CD4-positive, alpha-beta T cell treated with Interleukin-15 for 4 hours (primary cell): ENCODE measurements at regions not wholly inside any gene's neighbourhood (a gene's known extent, or its start where the extent isn't known, plus 50 kb on each side); places are given as distances from the start of the nearest gene placed in this dataset.

Source experiments
- DNase-seq: peaks from one replicate; pipeline ENCODE4 v3.0.0-alpha.2; 2020; ENCODE audit warnings: low spot score

DNA sequence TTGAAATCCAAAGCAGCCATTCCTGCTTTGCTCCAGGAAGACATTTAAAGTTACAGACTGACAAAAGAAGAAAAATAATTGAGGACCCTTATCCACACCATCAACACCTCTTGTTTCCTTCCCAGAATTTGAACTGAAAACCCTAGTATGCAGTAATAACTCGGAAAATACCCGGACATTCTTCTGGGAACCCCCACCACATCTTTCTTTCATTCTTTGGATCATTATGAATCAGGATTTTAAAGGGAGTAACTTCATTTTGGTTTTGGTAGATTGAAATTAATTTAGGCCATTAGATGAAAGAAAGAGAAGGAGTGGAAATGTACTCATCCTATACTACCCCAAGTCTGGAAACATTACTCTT lies 213.8 kb upstream of the MARCKS start:
- DNase-seq, result no peak

DNA sequence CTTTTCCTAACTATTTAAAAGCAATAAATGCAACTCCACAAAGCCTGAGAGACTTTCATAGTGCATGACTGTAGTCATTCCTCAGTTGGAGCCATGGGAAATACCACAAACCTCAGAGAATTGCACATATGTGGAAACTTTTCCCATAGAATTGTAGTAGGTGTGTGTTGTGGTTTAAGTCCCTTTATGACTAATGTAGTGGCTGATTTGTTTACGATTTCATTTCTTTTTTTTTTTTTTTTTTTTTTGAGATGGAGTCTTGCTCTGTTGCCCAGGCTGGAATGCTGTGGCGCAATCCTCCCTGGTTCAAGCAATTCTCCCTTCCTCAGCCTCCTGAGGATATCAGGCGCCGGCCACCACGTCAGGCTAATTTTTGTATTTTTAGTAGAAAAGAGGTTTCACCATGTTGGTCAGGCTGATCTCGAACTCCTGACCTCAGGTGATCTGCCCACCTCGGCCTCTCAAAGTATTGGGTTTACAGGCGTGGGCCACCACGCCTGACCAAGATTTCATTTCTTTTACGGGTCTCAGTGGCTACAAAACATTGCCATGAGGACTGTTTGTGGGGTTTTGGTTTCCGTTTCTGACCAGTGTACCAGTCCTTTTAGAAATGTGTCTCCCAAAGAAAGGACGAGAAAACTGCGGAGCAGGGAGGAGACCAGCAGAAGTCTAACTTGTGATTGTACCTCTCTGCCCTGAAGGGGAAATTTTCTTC lies 212.1 kb upstream of the MARCKS start:
- no peak for DNase-seq

DNA sequence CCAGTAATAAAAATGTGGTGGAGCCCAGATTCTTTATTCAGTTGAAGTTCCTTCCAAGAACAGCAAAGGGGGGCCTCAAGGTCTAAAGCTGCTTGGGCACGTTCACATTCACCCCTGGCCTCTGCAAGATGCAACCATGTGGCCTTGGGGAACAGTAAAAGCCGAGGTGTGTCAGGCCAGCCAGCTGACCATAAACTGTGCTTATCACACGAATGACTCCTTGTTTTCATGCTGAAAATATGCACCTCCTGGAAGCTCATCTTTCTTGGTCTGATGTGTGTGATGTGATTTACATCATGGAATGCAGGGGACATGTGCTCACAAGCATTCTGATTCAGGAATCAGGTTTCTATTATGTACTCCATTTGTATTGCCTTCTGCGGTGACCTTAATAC lies 211.6 kb upstream of the MARCKS start:
- no peak for DNase-seq

DNA sequence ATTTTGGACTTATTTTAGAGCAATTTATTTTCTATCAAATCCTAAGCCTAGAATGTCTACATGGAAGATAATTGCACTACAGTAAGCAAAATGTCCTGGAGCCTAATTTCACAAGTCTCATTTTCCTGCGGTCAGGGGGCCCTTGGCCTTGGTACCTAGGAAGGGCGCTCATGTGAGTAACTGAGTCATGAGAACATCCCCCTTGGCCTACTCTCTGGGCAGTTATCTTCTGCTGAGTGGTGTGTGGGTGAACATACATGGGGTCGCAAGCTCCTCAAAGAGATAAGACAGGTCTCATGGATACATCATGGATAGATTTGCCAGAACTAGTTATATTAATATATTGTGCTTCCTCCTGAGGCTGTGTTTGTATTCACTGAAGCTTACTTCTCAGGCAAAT lies 211.2 kb upstream of the MARCKS start:
- DNase-seq, result no peak

DNA sequence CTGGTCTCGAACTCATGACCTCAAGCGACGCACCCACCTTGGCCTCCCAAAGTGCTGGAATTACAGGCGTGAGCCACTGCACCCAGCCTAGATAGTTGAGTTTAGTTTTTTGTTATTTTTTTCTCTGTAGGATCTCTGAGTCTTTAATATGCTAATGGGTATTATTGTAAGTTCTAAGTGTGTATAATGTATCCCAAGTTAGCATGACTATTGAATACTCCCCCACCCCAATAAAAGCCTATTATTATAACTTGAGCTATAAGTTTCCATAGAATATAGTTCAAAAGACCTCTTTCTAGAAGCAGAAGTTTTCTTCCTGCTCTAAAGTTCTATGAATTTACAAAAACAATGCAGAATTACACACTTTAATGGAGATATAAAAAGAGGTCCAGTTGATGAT lies 210.4 kb upstream of the MARCKS start:
- no peak for DNase-seq

DNA sequence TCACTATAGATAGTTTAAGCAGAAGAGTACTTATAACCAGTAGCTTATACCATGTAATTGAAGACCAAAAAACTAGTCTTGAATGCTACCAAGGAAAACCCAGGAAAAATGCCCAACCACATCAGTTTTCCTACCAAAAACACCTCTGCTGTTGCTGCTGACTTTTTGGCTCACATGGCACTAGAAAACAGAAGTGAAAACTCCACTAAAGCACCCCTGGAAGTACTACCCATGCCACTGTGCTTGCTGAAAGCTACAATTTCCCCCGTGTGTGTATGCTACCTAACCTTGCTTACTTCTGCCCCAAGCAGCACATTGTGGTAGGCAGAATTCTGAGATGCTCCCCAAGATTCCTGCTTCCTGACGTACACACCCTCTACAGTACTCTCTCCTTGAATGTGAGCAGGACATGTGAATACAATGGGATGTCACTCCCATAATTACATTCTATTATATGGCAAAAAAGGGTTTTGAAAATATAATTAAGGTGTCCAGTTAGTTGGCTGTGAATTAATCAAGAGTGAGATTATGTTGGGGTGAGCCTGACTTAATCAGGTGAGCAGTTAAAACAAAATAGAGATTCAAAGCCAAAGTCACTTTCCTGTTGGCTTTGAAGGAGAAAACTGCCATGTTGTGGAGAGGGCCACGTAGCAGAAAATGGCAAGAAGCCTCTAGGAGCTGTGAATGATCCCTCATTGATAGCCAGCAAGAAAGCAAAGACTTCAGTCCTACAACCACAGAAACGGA lies 209.8 kb upstream of the MARCKS start:
- no peak for DNase-seq

DNA sequence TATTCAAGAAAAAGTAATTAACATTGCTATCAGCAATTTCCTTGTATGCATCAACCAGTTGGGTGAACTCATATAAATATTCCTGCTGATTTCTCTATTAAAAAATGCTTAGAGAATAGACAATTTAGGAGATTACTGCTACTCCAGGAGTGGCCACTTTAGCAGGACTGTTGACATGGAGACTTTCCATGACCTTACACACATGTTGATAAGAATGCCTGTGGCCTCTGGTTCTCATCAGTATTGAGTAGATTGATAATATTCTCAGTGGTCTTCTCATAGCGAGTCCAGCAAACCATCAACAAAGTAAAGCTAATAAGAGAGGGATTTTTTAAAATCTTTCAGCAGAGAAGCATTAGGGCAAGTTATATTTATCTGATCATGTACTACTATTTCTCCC lies 208.4 kb upstream of the MARCKS start:
- no peak for DNase-seq

DNA sequence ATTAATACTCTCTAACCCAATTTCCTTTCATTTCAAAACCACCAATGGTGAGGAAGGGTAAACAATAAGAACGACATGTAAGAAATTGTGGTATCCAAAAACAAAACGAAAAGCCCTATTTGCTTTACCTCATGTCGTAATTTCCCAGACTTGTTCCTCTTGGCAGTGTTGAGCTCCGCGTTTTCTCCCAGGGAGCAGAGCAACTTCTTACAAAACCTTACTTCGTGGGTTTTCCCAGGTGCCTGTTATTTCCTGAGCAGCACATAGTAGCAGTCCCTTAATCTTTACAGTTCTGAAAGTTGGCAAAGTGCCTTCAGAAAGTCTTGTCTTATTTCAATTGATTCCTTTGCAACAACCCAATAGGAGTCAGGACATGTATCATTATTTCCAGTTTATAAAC lies 207.9 kb upstream of the MARCKS start:
- no peak for DNase-seq

DNA sequence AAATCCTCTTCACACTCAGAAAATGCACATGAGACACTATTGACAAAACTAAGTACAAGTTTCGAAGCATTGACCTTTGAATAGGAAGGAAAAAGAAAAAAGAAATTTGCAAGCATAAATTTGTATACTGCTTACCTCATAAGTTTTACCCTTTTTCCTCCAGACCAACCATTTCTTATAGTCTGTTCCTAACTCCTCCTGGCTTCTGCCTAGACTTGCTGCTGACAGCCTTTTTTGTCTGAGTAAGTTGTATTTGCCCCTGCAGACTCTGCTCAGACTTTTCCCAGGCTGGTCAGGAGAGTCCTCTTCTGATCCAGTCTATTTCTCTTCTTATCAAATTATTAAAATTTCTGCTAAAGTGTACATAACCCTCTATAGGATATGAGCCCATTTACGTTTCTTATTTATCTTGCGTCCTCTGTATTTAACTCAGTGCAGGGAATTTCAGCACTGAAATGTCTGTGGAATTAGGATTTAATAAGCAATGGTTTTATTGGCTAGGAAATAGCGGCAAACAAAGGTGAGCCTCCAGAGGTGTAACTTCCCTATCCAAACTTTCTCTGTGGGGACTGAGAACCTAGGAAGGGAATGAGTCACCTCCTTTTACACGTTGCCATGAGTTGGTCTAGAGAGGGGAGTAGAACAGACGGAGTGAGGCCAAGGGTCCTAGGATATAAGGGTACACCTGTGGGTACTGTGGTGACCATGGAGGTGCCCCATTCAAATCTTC lies 207.1 kb upstream of the MARCKS start:
- DNase-seq, result no peak

DNA sequence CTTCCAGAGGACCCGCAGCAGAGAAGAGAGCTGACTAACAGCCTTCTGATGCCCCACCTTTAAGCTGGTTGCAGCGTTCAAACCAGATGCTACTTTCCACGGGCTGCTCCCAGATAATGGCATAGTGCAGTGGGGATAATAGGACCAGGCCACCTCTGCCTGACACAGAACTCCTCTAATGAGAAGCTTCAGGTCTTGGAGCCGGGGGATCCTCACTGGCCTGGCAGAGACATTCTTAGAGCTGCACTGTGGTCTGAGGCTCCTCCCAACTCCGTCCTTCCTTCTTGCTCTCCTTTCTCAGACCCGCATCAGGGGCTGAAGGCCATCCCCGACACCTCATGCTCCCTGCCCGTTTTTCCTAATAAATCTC lies 206.6 kb upstream of the MARCKS start:
- no peak for DNase-seq

DNA sequence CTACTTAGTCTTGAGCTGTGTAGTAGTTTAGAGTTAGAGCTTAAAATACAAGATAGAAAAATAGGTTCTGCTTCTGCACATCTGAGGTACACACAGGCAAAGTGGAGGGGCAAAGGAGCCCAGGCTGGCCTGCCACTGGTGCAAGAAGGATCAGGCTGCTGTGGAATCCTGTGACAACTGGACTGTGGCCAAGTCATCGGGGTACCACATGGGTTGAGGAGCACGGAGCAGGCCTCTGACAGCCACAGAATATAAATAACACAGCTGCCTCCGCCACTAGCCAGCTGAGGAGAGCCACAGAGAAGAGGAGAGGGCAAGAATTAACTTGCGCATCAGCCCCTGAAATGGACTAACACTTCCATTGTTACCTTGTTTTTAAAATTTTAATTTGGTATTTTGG lies 206.0 kb upstream of the MARCKS start:
- no peak for DNase-seq

DNA sequence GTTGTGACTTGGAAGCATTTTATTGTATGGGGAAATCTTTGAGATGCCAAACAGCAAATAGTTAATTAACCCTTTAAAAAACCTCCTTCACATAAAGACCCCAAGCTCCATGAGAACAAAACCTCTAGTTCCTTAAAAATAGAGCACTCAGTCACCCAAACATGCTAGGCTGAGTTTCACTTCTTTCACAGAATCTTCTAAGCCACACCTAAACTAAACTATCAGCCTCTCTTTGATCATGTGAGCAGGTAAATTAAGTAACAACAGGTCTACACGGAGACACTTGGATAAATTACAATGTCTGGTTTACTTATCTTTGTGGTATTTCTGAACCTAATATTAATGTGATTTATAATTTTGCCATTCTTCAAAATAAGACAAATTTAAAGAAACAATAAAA lies 205.2 kb upstream of the MARCKS start:
- DNase-seq, result no peak

DNA sequence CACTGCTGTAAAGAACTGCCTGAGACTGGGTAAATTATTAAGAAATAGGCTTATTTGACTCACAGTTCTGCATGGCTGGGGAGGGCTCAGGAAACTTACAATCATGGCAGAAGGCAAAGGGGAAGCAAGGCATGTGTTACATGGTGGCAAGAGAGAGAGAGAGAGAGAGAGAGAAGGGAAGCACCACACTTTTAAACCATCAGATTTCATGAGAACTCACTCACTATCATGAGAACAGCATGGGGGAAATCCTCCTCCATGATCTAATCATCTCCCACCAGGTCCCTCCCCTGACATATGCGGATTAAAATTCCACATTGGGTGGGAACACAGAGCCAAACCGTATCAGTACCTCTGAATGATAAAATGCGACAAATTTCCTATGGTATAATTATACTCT lies 203.9 kb upstream of the MARCKS start:
- no peak for DNase-seq

DNA sequence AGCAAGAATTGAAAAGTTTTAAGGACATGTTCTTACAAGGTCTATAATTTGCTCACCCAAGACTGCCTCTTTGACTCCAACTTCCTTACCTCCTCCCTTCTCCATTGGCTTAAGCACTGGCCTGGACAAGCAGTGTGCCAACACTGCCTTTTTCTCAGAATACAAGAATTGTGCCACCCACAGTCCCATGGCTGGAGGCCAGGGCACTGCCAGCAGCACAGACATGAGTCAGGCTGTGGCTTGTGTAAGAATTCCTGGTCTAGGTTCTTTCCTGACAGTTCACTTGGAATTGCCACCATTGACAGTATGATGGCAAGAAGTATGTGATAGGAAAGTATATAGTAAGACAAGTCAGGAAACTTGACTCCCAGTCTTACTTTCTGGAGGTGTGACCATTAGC lies 202.7 kb upstream of the MARCKS start:
- DNase-seq, result no peak

DNA sequence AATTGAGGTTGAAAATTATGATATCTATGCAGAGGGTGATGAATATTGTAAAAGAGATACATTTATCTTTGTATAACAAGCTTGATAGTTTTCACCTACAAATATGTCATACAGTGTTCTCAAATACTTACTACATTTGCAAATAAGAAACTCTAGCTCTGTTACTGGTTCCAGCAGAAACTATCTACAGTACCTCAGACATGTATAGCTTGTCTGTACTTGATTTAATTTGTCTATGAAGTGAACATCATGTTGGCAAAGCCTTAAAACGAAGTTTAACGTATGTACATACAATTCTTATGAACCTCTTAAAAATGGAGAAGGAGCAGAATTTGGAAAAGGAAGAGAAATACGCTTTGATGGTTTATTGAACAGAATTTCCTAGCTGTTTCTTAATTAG lies 201.4 kb upstream of the MARCKS start:
- DNase-seq, result no peak

DNA sequence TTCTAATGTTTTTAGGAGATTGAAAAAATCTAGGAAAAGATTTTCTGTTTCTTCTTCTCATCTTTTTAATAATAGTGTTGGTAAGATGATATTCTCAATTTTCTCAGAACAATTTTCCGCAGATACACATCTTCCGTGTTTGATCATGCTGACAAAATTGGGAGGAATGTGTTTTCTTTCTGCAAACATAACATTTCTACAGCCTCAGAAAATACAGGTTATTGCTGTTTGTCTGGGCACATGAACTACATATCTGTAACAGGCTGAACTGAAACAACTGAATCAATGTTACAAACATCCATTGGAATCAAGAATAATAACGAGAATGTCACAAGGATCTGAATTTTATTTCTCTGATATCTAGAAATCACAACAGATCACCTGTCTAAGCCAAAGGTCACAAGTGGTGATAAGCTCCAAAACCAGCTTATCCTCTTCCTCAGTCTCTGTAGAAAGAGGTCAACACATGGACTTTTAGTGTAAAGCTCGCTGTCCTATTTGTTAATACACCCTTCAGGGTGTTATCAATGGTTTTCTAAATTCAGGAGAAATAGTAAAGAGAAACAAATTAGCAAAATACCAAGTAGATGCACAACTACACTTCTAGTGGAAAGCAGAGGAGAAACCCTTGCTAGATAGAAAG lies 197.3 kb upstream of the MARCKS start:
- DNase-seq, result no peak

DNA sequence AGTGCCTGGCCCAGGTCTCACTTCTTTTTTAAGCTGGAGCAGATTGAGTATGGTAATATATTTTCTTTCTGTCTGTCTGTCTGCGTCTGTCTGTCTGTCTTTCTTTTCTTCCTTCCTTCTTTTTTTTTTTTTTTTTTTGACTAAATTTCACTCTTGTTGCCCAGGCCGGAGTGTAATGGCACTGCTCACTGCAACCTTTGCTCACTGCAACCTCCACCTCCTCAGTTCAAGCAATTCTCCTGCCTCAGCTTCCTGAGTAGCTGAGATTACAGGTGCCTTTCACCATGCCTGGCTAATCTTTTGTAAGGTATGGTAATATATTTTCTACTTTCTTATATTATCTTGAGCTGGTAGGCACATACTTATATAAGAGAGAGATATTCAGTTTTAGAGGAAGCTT lies 196.3 kb upstream of the MARCKS start:
- no peak for DNase-seq

DNA sequence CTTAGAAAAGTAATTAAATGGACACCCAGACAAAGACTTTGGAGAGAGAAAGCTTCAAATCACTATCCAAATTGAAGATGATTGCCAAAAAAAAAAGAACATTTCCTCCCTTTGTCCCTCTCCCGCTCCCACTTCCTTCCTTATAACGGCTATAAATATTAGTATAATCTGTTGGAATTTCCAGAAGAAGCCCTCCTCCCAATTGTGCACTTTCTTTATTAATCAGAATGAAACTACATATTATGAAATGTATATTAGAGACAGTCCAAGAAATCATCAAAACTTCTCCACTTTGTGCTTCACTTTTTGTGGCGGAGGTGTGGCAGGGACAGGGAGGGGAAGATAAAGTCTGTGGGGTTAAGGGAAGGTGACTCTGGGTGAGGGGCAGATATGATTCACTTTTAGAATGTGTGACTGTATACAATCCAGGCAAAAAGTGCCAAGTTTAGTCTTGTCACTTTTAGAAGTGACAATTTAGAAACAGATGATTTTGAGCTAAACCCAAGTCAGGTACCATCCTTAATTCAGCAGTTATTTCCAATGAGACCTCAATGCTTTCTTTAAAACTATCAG lies 195.0 kb upstream of the MARCKS start:
- DNase-seq, result no peak

DNA sequence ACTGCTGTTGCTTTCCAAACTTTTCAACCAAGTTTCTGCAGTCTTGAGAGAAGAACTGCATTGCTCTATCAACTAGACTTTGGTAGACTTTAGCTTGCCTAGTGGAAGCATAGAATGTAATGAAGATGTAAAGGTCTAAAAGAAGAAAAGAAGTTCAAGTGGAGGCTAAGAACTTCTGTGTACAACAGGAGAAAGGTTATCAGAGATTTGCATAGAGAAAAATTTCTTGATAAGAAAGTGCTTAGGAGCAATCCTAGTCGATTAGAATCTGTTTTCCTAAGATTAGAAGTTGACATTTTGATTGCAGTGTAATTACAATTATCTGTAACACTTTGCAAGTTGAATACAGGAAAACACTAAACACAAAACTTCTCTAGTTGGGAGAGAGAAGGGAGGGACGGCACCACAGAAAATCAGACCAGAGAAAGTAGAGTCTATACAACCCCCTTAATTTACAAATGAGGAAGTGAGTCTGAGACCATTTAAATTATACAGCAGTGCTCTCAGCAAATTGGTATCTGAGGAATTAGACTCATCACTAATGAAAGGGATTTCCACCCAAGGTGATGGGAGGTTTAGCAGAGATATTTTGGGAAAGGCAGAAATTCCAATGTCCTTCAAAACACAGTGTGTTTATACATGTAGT lies 194.3 kb upstream of the MARCKS start:
- DNase-seq, result no peak

DNA sequence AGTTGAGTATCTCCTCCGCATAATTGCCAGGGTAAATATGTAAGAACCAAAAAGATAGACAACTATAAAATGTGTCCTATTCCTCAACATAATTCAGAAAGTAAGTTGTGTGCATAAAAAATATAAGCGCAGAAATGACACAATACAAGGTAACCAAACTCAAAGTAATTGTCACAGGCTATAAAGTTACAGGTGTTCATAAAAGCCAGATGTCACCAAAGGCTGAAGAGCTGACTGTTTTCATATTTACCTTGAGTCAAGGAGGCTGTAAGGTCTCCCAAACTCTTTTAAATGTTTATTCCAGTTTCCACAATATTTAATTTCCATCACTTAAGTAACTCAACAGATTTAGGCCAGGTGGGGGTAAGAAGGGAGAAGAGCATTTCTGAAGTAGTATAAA lies 192.2 kb upstream of the MARCKS start:
- no peak for DNase-seq

DNA sequence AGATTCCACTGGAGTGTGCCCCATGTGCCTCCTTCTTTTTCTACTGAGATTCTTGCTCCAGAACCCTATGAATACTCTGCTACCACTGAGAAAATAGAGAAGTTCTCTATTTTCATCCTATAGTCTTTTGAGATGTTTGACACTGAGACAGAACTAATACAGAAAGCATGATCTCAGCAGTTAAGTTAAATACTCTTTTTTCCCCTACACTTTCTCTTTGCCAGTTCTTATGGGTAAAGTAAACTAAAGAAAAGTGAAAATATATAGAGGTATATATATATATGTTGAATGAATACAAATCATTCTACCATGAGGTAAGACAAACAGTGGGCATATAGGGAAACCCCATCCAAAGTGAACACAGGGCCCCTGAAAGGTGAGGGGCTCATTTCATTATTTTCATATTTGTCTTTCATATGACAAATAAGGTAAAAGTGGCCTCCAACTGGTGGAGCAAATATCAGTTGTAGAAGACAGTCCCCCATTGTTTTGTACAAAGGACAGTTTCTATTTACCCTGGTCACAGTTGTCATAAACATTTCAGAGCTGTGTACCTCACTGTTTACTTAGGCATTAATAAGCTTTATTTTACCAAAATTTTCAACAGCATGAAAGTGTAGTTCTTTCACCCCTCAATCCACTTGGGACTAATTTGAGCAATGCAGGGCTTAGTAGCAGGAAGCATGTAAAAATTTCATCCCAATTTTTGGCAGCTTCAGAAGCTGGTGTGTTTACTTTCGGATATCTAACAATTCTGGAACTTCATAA lies 188.3 kb upstream of the MARCKS start:
- no peak for DNase-seq
